Esophagus squamous epithelium (tissue), 4 donors: ENCODE measurements at regions not wholly inside any gene's neighbourhood (a gene's known extent, or its start where the extent isn't known, plus 50 kb on each side); places are given as distances from the start of the nearest gene placed in this dataset.

Experiments used
- POLR2A ChIP-seq, 4 donors: fragments of 450-650 bp; IDR thresholded peaks; one replicate each; pipeline ENCODE4 v1.6.1; 2017; ENCODE audit warnings: antibody characterized with exemption in 4 of 4, mild to moderate bottlenecking in 4 of 4, moderate library complexity in 3 of 4
- TF ChIP-seq, protein P1 (sequence below), 6 experiments: fragments of 450-650 bp in 4 of 6; fragments of 200-600 bp in 2 of 6; sonication (generic) in 2 of 6; IDR thresholded peaks; one replicate each; pipeline ENCODE4 v1.5.1; 2016 to 2019; ENCODE audit warnings: antibody characterized with exemption in 6 of 6, mild to moderate bottlenecking in 4 of 6, moderate library complexity in 4 of 6

GRCh38 chr2:105595536-105595935 is 149.2 kb upstream of the NCK2 start:
- TF ChIP-seq, protein P1, sequence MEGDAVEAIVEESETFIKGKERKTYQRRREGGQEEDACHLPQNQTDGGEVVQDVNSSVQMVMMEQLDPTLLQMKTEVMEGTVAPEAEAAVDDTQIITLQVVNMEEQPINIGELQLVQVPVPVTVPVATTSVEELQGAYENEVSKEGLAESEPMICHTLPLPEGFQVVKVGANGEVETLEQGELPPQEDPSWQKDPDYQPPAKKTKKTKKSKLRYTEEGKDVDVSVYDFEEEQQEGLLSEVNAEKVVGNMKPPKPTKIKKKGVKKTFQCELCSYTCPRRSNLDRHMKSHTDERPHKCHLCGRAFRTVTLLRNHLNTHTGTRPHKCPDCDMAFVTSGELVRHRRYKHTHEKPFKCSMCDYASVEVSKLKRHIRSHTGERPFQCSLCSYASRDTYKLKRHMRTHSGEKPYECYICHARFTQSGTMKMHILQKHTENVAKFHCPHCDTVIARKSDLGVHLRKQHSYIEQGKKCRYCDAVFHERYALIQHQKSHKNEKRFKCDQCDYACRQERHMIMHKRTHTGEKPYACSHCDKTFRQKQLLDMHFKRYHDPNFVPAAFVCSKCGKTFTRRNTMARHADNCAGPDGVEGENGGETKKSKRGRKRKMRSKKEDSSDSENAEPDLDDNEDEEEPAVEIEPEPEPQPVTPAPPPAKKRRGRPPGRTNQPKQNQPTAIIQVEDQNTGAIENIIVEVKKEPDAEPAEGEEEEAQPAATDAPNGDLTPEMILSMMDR (IDR thresholded peaks at IDR 0.05) = no peak
- TF ChIP-seq POLR2A (IDR thresholded peaks at IDR 0.05) = no peak
